Spleen (tissue), 7 donors: ENCODE measurements at regions not wholly inside any gene's neighbourhood (a gene's known extent, or its start where the extent isn't known, plus 50 kb on each side); places are given as distances from the start of the nearest gene placed in this dataset.

Source experiments
- POLR2AphosphoS5 ChIP-seq, 3 donors: sonication (generic); formaldehyde crosslinking; IDR thresholded peaks; one replicate each; pipeline ENCODE4 v1.5.1; 2017; ENCODE audit warnings: antibody characterized with exemption in 3 of 3
- TF ChIP-seq, protein P1 (sequence below), 11 experiments: fragments of 200-600 bp in 7 of 11; fragments of 450-650 bp in 4 of 11; sonication (generic) in 4 of 11; IDR thresholded peaks in 8 of 11; conservative IDR thresholded peaks in 3 of 11; 1 replicate in 7 of 11; 2 replicates in 4 of 11; pipeline versions ENCODE4 v1.4.0 to v1.8.0; 2016 to 2021; ENCODE audit warnings: antibody characterized with exemption in 11 of 11, inconsistent platforms in 4 of 11, mild to moderate bottlenecking in 1 of 11
- donor health status: DM: no; HTN: no; CAD: no; lungs with moderate emphysema.
- donor health status: DM: no; HTN: no; CAD: no.
- donor health status: DM: no; HTN: no; CAD: no.

DNA sequence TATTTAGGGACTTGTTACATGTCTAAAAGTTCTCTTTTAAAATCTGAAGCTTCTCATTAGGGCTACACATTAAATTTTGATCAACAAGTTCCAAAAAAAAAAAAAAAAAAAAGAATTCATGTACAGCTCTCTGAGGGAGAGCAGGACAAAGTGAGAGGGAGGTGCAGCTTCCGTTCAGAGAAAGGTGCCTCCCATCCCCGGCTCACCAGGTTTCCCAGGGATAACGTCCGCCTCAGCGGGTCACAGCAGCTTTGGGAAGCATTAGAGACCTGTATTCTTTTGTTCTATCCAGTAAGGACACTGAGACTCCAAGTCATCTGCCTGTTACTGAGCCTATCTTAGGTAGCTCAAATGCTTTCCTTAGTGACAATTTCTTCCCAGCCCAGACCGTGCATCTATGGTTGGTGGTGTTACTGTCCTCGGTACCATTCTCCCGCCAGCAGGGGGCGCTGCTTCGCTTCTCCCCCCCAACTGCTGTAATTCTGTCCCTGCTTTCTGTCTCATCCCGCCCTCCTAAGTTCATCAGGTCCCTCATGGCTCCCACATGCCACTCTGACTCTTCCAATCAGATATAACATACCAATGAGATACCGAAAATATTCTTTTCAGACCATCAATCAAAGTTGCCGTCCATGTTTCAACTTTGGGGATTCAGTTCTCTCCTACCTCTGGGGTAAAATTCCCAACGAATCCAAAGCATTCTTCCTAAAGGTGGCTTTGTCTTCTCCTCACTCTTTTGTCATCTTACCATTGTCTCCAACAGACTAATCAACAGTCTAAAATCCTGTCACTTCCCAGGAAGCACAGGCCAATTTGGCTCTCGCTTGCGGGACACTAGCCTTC is 466.5 kb downstream of the METTL4 start:
- no peak for TF ChIP-seq POLR2AphosphoS5 (IDR thresholded peaks at IDR 0.05)
- TF ChIP-seq, protein P1, sequence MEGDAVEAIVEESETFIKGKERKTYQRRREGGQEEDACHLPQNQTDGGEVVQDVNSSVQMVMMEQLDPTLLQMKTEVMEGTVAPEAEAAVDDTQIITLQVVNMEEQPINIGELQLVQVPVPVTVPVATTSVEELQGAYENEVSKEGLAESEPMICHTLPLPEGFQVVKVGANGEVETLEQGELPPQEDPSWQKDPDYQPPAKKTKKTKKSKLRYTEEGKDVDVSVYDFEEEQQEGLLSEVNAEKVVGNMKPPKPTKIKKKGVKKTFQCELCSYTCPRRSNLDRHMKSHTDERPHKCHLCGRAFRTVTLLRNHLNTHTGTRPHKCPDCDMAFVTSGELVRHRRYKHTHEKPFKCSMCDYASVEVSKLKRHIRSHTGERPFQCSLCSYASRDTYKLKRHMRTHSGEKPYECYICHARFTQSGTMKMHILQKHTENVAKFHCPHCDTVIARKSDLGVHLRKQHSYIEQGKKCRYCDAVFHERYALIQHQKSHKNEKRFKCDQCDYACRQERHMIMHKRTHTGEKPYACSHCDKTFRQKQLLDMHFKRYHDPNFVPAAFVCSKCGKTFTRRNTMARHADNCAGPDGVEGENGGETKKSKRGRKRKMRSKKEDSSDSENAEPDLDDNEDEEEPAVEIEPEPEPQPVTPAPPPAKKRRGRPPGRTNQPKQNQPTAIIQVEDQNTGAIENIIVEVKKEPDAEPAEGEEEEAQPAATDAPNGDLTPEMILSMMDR (IDR thresholded peaks at IDR 0.05 in 8 of 11, conservative IDR thresholded peaks at IDR 0.05 in 3 of 11): peak; percentile 30 to 75 (median 66)
